SK-N-SH (cell line): ENCODE measurements at regions not wholly inside any gene's neighbourhood (a gene's known extent, or its start where the extent isn't known, plus 50 kb on each side); places are given as distances from the start of the nearest gene placed in this dataset.

Source experiments
- CTCF ChIA-PET: fragments of 300-600, 350-600 bp; formaldehyde crosslinking; extraction: SDS; loops from one replicate; lab custom pipeline; 2021; lab: Yijun Ruan, JAX
- POLR2A ChIA-PET: fragments of 350-600 bp; sonication (Branson Sonifier 250); formaldehyde crosslinking; extraction: SDS; loops from one replicate; lab custom pipeline; 2020; ENCODE audit warnings: antibody characterized with exemption, inconsistent platforms; lab: Yijun Ruan, JAX
- DNase-seq: peaks from one replicate; pipeline ENCODE4 v3.0.0; 2012
- H2AFZ ChIP-seq: fragments of 200-600 bp; sonication (generic); 2 replicates; pipeline ENCODE4 v1.8.1; 2016; ENCODE audit warnings: antibody characterized with exemption, mild to moderate bottlenecking, low read depth
- H3F3A ChIP-seq: fragments of 200-600 bp; sonication (generic); replicated peaks from 2 replicates; pipeline ENCODE3; 2016; ENCODE audit warnings: antibody characterized with exemption, mild to moderate bottlenecking; ENCODE audit not compliant: insufficient read depth
- H3K27ac ChIP-seq, 2 experiments: fragments of 200-500 bp in 1 of 2; fragments of 200-600 bp in 1 of 2; sonication (Bioruptor generic) in 1 of 2; sonication (generic), shearing (Covaris generic) in 1 of 2; 2 replicates each; pipeline versions ENCODE4 v1.5.1 to v1.6.1; 2014 to 2016; ENCODE audit warnings: low read depth in 2 of 2, inconsistent platforms in 1 of 2, low read length in 1 of 2, mild to moderate bottlenecking in 1 of 2, mixed read lengths in 1 of 2
- H3K27me3 ChIP-seq: fragments of 200-600 bp; sonication (generic), shearing (Covaris generic); 2 replicates; pipeline ENCODE4 v1.6.1; 2016; ENCODE audit warnings: mixed run types; ENCODE audit not compliant: insufficient read depth
- H3K36me3 ChIP-seq, 2 experiments: fragments of 200-500 bp in 1 of 2; fragments of 200-600 bp in 1 of 2; sonication (Bioruptor generic) in 1 of 2; sonication (generic) in 1 of 2; replicated peaks in 1 of 2; 2 replicates each; pipeline versions ENCODE3 to v1.5.1; 2014 to 2016; ENCODE audit warnings: low read length in 1 of 2, mild to moderate bottlenecking in 1 of 2; ENCODE audit not compliant: insufficient read depth in 2 of 2, control insufficient read depth in 1 of 2
- H3K4me1 ChIP-seq, 2 experiments: fragments of 200-500 bp in 1 of 2; fragments of 200-600 bp in 1 of 2; sonication (Bioruptor generic) in 1 of 2; sonication (generic), shearing (Covaris generic) in 1 of 2; 2 replicates each; pipeline versions ENCODE4 v1.5.1 to v1.6.1; 2014 to 2016; ENCODE audit warnings: low read depth in 1 of 2, low read length in 1 of 2, mixed run types in 1 of 2; ENCODE audit not compliant: insufficient read depth in 2 of 2, control insufficient read depth in 1 of 2
- H3K4me2 ChIP-seq: fragments of 200-600 bp; sonication (generic), shearing (Covaris generic); 2 replicates; pipeline ENCODE4 v1.6.1; 2017; ENCODE audit warnings: mixed run types
- H3K4me3 ChIP-seq, 2 experiments: fragments of 200-500 bp in 1 of 2; fragments of 200-600 bp in 1 of 2; sonication (Bioruptor generic) in 1 of 2; sonication (generic), shearing (Covaris generic) in 1 of 2; 2 replicates each; pipeline versions ENCODE4 v1.5.1 to v1.8.1; 2014 to 2016; ENCODE audit warnings: low read depth in 2 of 2, inconsistent platforms in 1 of 2, low read length in 1 of 2, mild to moderate bottlenecking in 1 of 2, mixed read lengths in 1 of 2, moderate library complexity in 1 of 2
- H3K79me2 ChIP-seq: fragments of 200-600 bp; sonication (generic); 2 replicates; pipeline ENCODE4 v1.8.1; 2017; ENCODE audit warnings: mild to moderate bottlenecking; ENCODE audit not compliant: insufficient read depth
- H3K9ac ChIP-seq: fragments of 200-600 bp; sonication (generic); 2 replicates; pipeline ENCODE4 v1.6.1; 2017; ENCODE audit warnings: mixed run types
- H3K9me2 ChIP-seq: fragments of 200-600 bp; sonication (generic); 2 replicates; pipeline ENCODE4 v1.6.1; 2017; ENCODE audit warnings: mixed run types
- H3K9me3 ChIP-seq: fragments of 200-600 bp; sonication (generic); 2 replicates; pipeline ENCODE4 v1.6.1; 2017; ENCODE audit warnings: mixed run types, mild to moderate bottlenecking, moderate library complexity
- H4K20me1 ChIP-seq: fragments of 200-600 bp; sonication (generic); 2 replicates; pipeline ENCODE4 v1.6.1; 2017; ENCODE audit warnings: mild to moderate bottlenecking, mixed run types; ENCODE audit not compliant: insufficient read depth
- CHD2 ChIP-seq: fragments of 150-350 bp; IDR thresholded peaks from 2 replicates; pipeline ENCODE4 v1.6.1; 2018; ENCODE audit warnings: low read length; ENCODE audit not compliant: partially characterized antibody
- ELF1 ChIP-seq: IDR thresholded peaks from 2 replicates; pipeline ENCODE4 v1.4.0; 2012
- EP300 ChIP-seq, 2 experiments: IDR thresholded peaks; 2 replicates each; pipeline versions ENCODE4 v1.4.0 to v1.6.1; 2012; ENCODE audit warnings: borderline replicate concordance in 1 of 2, low read depth in 1 of 2, low read length in 1 of 2
- FOSL2 ChIP-seq: IDR thresholded peaks from 2 replicates; pipeline ENCODE4 v1.4.0; 2012; ENCODE audit warnings: low read depth, mild to moderate bottlenecking, moderate library complexity, borderline replicate concordance
- GABPA ChIP-seq: IDR thresholded peaks from 2 replicates; pipeline ENCODE4 v1.4.0; 2012; ENCODE audit warnings: low read depth, mild to moderate bottlenecking
- IRF3 ChIP-seq: fragments of 150-350 bp; IDR thresholded peaks from 2 replicates; pipeline ENCODE4 v1.6.1; 2016; ENCODE audit warnings: mild to moderate bottlenecking, low read depth, low read length
- JUND ChIP-seq: IDR thresholded peaks from 2 replicates; pipeline ENCODE4 v1.4.0; 2012
- MXI1 ChIP-seq: IDR thresholded peaks from 2 replicates; pipeline ENCODE4 v1.6.1; 2012; ENCODE audit warnings: mild to moderate bottlenecking, low read depth, low read length, improper control_type of control experiment
- NFIC ChIP-seq: IDR thresholded peaks from 2 replicates; pipeline ENCODE4 v1.4.0; 2012; ENCODE audit warnings: borderline replicate concordance
- NRF1 ChIP-seq: IDR thresholded peaks from 2 replicates; pipeline ENCODE4 v1.6.1; 2012; ENCODE audit warnings: low read depth, mild to moderate bottlenecking, low read length
- PBX3 ChIP-seq: IDR thresholded peaks from 2 replicates; pipeline ENCODE4; 2012
- POLR2AphosphoS5 ChIP-seq: IDR thresholded peaks from 2 replicates; pipeline ENCODE4 v1.6.1; 2012; ENCODE audit warnings: low read depth, low read length
- RAD21 ChIP-seq: IDR thresholded peaks from 2 replicates; pipeline ENCODE4 v1.6.1; 2012; ENCODE audit warnings: mild to moderate bottlenecking, low read length
- RCOR1 ChIP-seq: fragments of 150-350 bp; IDR thresholded peaks from 2 replicates; pipeline ENCODE4 v1.6.1; 2017; ENCODE audit warnings: antibody characterized with exemption, low read length
- RXRA ChIP-seq: IDR thresholded peaks from 2 replicates; pipeline ENCODE4 v1.4.0; 2012; ENCODE audit warnings: low read depth, mild to moderate bottlenecking, borderline replicate concordance
- SIN3A ChIP-seq: IDR thresholded peaks from 2 replicates; pipeline ENCODE4 v1.6.1; 2012; ENCODE audit warnings: low read depth, mild to moderate bottlenecking, low read length, moderate library complexity, borderline replicate concordance
- TAF1 ChIP-seq: IDR thresholded peaks from 2 replicates; pipeline ENCODE4 v1.6.1; 2012; ENCODE audit warnings: low read depth, mild to moderate bottlenecking, low read length, moderate library complexity, borderline replicate concordance
- TCF12 ChIP-seq: IDR thresholded peaks from 2 replicates; pipeline ENCODE4 v1.4.0; 2012
- YY1 ChIP-seq: IDR thresholded peaks from 2 replicates; pipeline ENCODE4 v1.4.0; 2012; ENCODE audit warnings: low read depth, mild to moderate bottlenecking
- WGBS: methylation state at CpG from one replicate; pipeline ENCODE4 v1.1.6; 2017; ENCODE audit warnings: low lambda C conversion rate; 5-methylcytosine and 5-hydroxymethylcytosine counted together
- TF ChIP-seq, protein P1 (sequence below): IDR thresholded peaks from 2 replicates; pipeline ENCODE4 v1.4.0; 2012; ENCODE audit warnings: low read depth

GRCh38 chr16:63890081-63890480, 1231.8 kb downstream of the CDH11 start:
- Histone ChIP-seq H3K4me3 (no peak overlapping the region), H3K9ac (no peak overlapping the region), H3K36me3 (no peaks in the 10 kb centered on the region), H3K27ac (peak overlapping the region; percentile 31 to 60; a peak in 3 of 4 replicates), H3K4me2 (no peak overlapping the region), H3K79me2 (no peaks in the 10 kb centered on the region), H3K9me3 (no peaks in the 10 kb centered on the region), H3K9me2 (no peaks in the 10 kb centered on the region), H2AFZ (no peak overlapping the region), H3K27me3 (no peaks in the 10 kb centered on the region), H3F3A (peaks cover 11% of the 10 kb centered on the region), H4K20me1 (no peaks in the 10 kb centered on the region), H3K4me1 (0 out of 4 replicates have a peak, but pooled peaks cover 0 to 5% of the 10 kb centered on the region in 2 experiments)
- 0% methylated on average over 1 of the region's 1 CpG for WGBS
- CTCF ChIA-PET, result interaction anchor here (0.7 kb wide), 1 partner anchor 337 kb away, joined by 3 read pairs; no protein-coding TSS in a partner anchor
- peak; percentile 48 for TF ChIP-seq TCF12
- TF ChIP-seq TAF1, result no peak
- TF ChIP-seq GABPA, result no peak
- TF ChIP-seq JUND, result peak; percentile 78
- TF ChIP-seq SIN3A, result no peak
- TF ChIP-seq PBX3, result peak; percentile 43
- peak in 1 of 2 experiments; percentile 29; a peak in 1 of 4 replicates for TF ChIP-seq EP300 (IDR thresholded peaks at IDR 0.05; ENCODE audit: borderline replicate concordance in 1 of 2, low read depth in 1 of 2, low read length in 1 of 2)
- TF ChIP-seq FOSL2, result peak; percentile 78
- peak; percentile 92 for TF ChIP-seq NFIC
- POLR2A ChIA-PET, result no interaction called here
- no peak for DNase-seq

DNA sequence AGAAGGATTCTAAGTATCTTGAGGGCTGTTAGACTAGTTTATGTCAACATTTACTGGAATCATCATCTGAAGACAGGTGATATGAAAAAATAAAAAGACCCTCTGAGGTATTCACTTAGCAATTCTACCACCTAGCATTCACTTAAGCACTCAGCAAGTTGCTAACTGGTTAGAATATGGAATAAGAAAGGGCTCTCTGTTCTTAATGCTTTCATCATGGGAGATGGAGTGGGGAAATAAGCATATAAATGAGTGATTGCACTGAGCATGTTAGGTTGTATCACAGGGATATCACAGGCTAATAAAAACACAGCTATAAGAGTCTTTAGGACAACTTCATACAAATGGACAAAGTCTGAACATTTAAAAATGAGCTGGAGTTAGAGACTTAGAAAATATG, 1238.8 kb downstream of the CDH11 start:
- POLR2A ChIA-PET, result no interaction called here
- CTCF ChIA-PET, result interaction anchor here (0.7 kb wide), 1 partner anchor 520 kb away, joined by 4 read pairs; no protein-coding TSS in a partner anchor
- Histone ChIP-seq H3K4me3 (no peak overlapping the region), H3K79me2 (no peaks in the 10 kb centered on the region), H3K9me3 (no peaks in the 10 kb centered on the region), H3K4me2 (no peak overlapping the region), H3K27ac (no peak overlapping the region), H3F3A (no peaks in the 10 kb centered on the region), H3K36me3 (no peaks in the 10 kb centered on the region), H3K4me1 (peaks cover 0 to 2% of the 10 kb centered on the region in 2 experiments; a peak in 1 of 4 replicates), H3K9me2 (no peaks in the 10 kb centered on the region), H2AFZ (no peak overlapping the region), H3K9ac (no peak overlapping the region), H3K27me3 (no peaks in the 10 kb centered on the region), H4K20me1 (no peaks in the 10 kb centered on the region)
- TF ChIP-seq TCF12, result no peak
- no peak for TF ChIP-seq GABPA
- no peak for TF ChIP-seq YY1
- TF ChIP-seq CHD2, result no peak
- no peak for TF ChIP-seq NFIC
- no peak for TF ChIP-seq TAF1
- no peak for DNase-seq

- no peaks in the 10 kb centered on the region for H3K36me3 ChIP-seq
- no peaks in the 10 kb centered on the region for H3F3A ChIP-seq
- no peaks in the 10 kb centered on the region for H3K9me2 ChIP-seq
- DNase-seq, result no peak
- no peaks in the 10 kb centered on the region for H3K9me3 ChIP-seq
- no peak overlapping the region for H3K9ac ChIP-seq
- ChIA-PET POLR2A (no interaction called here), CTCF (interaction anchor here (0.7 kb wide), 1 partner anchor 521 kb away, joined by 4 read pairs; no protein-coding TSS in a partner anchor)
- H3K4me1 ChIP-seq, result peaks cover 0 to 2% of the 10 kb centered on the region in 2 experiments; a peak in 1 of 4 replicates
- no peaks in the 10 kb centered on the region for H4K20me1 ChIP-seq
- no peaks in the 10 kb centered on the region for H3K27me3 ChIP-seq
- H3K79me2 ChIP-seq, result no peaks in the 10 kb centered on the region
- H3K4me3 ChIP-seq, result no peak overlapping the region
- no peak overlapping the region for H2AFZ ChIP-seq
- H3K27ac ChIP-seq, result no peak overlapping the region
- no peak overlapping the region for H3K4me2 ChIP-seq
- TF ChIP-seq ELF1 (no peak), IRF3 (no peak), POLR2AphosphoS5 (no peak), SIN3A (no peak), GABPA (no peak), PBX3 (no peak), MXI1 (no peak), TCF12 (no peak), RXRA (no peak), RCOR1 (no peak), EP300 (IDR thresholded peaks at IDR 0.05; ENCODE audit: borderline replicate concordance in 1 of 2, low read depth in 1 of 2, low read length in 1 of 2) (no peak), RAD21 (no peak), NRF1 (no peak), YY1 (no peak), TAF1 (no peak)
- TF ChIP-seq, protein P1, sequence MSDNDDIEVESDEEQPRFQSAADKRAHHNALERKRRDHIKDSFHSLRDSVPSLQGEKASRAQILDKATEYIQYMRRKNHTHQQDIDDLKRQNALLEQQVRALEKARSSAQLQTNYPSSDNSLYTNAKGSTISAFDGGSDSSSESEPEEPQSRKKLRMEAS, result no peak
These were observed 1239.3 kb downstream of the CDH11 start for GRCh38 chr16:63882576-63882975.
